Vagina (tissue), 2 donors: ENCODE measurements at regions not wholly inside any gene's neighbourhood (a gene's known extent, or its start where the extent isn't known, plus 50 kb on each side); places are given as distances from the start of the nearest gene placed in this dataset.

Source experiments
- CTCF ChIP-seq, 3 experiments: fragments of 450-650 bp in 2 of 3; fragments of 200-600 bp in 1 of 3; sonication (generic) in 1 of 3; IDR thresholded peaks; one replicate each; pipeline ENCODE4 v1.5.1; 2017 to 2019; ENCODE audit warnings: antibody characterized with exemption in 3 of 3, mild to moderate bottlenecking in 2 of 3, moderate library complexity in 2 of 3
- POLR2AphosphoS5 ChIP-seq, 2 donors: sonication (generic); formaldehyde crosslinking; IDR thresholded peaks; one replicate each; pipeline ENCODE4 v1.9.0; 2017; ENCODE audit warnings: antibody characterized with exemption in 2 of 2, mild to moderate bottlenecking in 2 of 2, low read depth in 1 of 2; ENCODE audit not compliant: insufficient read depth in 1 of 2

GRCh38 chr17:34099859-34100515, 155.1 kb upstream of the CCL2 start:
- TF ChIP-seq CTCF (IDR thresholded peaks at IDR 0.05) (no peak), POLR2AphosphoS5 (IDR thresholded peaks at IDR 0.05; ENCODE audit: insufficient read depth in 1 of 2, low read depth in 1 of 2) (no peak)
